Astrocyte of the cerebellum (primary cell): ENCODE measurements at regions not wholly inside any gene's neighbourhood (a gene's known extent, or its start where the extent isn't known, plus 50 kb on each side); places are given as distances from the start of the nearest gene placed in this dataset.
A peak's percentile ranks its signal among the peaks of the same experiment; 100 is the strongest.

ENCODE experiments used
- DNase-seq: peaks from one replicate; pipeline ENCODE4 v3.0.0-alpha.2; 2011; ENCODE audit warnings: low read depth
- H3K4me3 ChIP-seq: 2 replicates; pipeline ENCODE4 v1.5.1; 2011; ENCODE audit warnings: mild to moderate bottlenecking, low read depth, low read length, moderate library complexity
- CTCF ChIP-seq: IDR thresholded peaks from 2 replicates; pipeline ENCODE4 v1.5.1; 2012; ENCODE audit warnings: low read length, low read depth, moderate library complexity, mild to moderate bottlenecking; ENCODE audit errors: missing control alignments
- in situ Hi-C: cut with HindIII; loops from 2 replicates; pipeline ENCODE4 v1.10.0; 2017; ENCODE audit warnings: low sequenced_read_pairs

DNA sequence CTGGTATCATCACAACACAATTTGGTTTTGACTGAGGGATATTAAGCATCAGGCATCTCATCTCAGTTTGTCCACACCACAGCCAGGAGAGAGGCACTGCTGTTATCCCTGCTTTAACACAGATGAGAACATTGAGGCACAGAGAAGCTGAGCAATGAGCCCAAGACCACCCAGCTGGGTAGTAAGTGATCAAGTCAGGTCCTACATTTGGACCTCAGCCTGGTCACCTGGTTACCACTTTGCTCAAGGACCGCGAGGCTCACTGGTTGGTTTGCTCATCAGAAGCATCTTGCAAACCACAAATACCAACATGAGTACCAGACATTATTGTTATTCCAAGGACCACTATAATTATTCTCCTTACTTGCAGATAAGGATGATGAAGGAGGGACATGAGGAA lies 245.5 kb downstream of the CBLN1 start:
- DNase-seq = no peak
- no peak for TF ChIP-seq CTCF
- no peak overlapping the region for H3K4me3 ChIP-seq
- in situ Hi-C loops = no loop called here

DNA sequence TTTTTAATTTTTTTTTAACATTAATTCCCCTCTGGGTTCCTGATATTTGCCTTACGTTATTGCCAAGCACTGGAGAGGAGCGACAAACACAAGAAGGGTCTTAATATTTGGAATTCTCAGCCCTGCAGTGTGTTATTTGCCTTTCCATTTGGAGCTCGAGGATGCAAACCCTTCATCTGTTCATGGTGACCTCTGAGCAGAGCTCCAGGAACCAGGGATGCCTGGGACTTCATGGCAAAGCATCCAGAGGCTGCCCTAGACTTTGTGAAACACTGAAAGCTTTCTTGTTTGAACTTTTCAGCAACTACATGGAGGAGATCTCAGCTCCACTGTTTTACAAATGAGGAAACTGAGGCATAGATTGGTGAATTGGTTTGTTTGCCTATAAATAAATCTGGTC lies 254.2 kb downstream of the CBLN1 start:
- H3K4me3 ChIP-seq = no peak overlapping the region
- in situ Hi-C loops = no loop called here
- no peak for DNase-seq
- TF ChIP-seq CTCF = no peak

DNA sequence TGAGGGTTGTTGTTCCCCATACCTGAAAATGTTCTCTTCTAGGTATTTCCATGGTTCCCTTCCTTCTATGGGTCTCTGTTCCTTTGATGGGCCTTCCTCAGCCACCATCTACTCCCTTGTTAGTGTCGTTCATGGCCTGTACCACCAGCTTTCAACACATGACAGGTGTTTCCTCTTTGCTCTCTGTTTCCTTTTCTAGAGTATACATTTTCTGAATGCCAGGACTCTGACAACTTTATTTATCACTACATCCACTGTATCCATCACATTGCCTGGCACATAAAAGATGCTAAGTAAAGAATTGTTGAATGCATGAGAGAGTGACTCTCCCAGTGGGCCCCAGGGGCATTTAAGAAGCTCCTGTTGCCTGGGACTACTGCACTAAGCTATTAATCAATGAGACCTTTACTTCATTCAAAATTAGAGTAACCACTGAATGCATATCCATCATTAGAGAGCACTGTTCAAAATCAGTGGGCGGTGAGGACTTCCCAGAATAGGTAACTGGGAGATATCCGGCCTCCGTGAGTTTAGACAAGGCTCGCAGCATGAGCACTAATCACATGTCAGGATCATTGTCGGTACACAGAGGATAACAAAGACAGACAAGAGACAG lies 255.0 kb downstream of the CBLN1 start:
- no peak for DNase-seq
- in situ Hi-C loops = no loop called here
- no peak for TF ChIP-seq CTCF
- H3K4me3 ChIP-seq = no peak overlapping the region

GRCh38 chr16:49024896-49025295 lies 256.7 kb downstream of the CBLN1 start:
- H3K4me3 ChIP-seq = no peak overlapping the region
- in situ Hi-C loops = no loop called here
- DNase-seq = no peak
- no peak for TF ChIP-seq CTCF

GRCh38 chr16:49024016-49024415 lies 257.6 kb downstream of the CBLN1 start:
- no peak for TF ChIP-seq CTCF
- in situ Hi-C loops = no loop called here
- no peak for DNase-seq
- no peak overlapping the region for H3K4me3 ChIP-seq

DNA sequence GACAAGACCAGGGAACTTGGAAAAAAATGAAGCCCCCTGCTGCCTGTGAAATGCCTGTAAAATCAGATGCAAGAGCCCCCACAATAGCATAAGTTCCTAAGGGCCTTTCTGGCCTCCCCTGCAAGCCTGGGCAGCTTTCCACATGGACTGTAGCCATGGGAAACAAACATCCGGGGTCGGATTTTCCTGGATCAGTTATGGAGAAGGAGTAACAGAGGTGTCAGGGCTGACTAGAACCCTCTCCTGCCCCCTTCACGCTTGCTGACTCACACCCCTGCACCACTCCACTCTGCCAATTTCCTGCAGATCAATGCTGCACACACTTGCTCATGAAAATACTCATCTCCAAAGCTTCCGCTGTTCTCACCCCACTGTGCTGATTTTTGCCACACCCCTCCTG lies 258.6 kb downstream of the CBLN1 start:
- in situ Hi-C loops = no loop called here
- no peak for TF ChIP-seq CTCF
- no peak overlapping the region for H3K4me3 ChIP-seq
- peak; percentile 49 for DNase-seq

DNA sequence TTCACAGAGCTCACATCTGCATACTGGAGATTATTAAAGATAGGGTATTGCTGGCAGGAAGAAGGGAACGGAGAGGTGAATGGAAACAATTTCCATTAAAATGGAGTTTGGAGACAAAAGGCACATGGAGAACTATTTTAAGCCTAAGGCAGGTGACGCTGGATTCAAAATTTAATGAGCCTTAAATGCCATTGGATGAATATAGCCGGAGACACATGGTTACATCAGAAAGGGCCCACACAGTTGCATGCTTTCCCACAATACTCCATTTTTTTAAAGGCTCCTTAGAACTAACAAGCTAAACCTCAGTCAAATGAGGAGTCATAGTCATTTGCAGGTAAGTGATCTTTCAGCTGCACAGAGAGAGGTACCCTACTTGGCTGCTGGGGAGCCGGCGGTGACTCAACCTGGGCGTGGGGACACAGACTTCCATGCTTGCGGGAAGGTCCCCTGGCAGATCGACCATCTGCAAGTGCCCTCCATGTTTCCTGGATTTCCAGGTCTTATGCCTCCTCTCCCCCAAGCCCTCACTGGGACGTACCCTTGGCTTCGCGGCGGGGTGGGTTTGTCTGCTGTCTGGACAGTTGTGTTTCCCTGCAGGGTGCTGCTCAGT lies 259.2 kb downstream of the CBLN1 start:
- in situ Hi-C loops = no loop called here

More for the DNA sequence above, 259.2 kb downstream of the CBLN1 start:
- DNase-seq = no peak
- no peak for TF ChIP-seq CTCF
- H3K4me3 ChIP-seq = no peak overlapping the region
